ENCODE measurements at regions not wholly inside any gene's neighbourhood (a gene's known extent, or its start where the extent isn't known, plus 50 kb on each side); places are given as distances from the start of the nearest gene placed in this dataset.

GRCh38 chr4:60531776-60532379, 668.2 kb upstream of the ADGRL3 start:
- Histone ChIP-seq H3K79me2 (ENCODE audit: control insufficient read depth, insufficient read depth, low read length) (no peaks in the 10 kb centered on the region), H3K36me3 (ENCODE audit: control insufficient read depth in 2 of 2, extremely low read depth in 1 of 2, insufficient read depth in 2 of 2, low read length in 2 of 2) (no peaks in the 10 kb centered on the region), H3K9ac (replicated peaks; ENCODE audit: extremely low read depth, insufficient read depth, low read length) (no peak overlapping the region), H3K4me2 (ENCODE audit: insufficient read depth, low read length) (no peak overlapping the region), H3K27me3 (ENCODE audit: control insufficient read depth in 2 of 2, insufficient read depth in 2 of 2, low read length in 2 of 2) (no peaks in the 10 kb centered on the region), H2AFZ (ENCODE audit: low read depth, low read length) (no peak overlapping the region), H3K27ac (ENCODE audit: insufficient read depth, low read depth, low read length) (no peak overlapping the region), H3K9me3 (replicated peaks; ENCODE audit: control insufficient read depth, insufficient read depth, low read length) (peaks cover 2% of the 10 kb centered on the region), H3K4me3 (replicated peaks in 1 of 3; ENCODE audit: insufficient read depth in 1 of 3, low read depth in 1 of 3, low read length in 3 of 3) (no peak overlapping the region), H4K20me1 (replicated peaks; ENCODE audit: control insufficient read depth, extremely low read depth, insufficient read depth, low read length) (no peaks in the 10 kb centered on the region), H3K4me1 (ENCODE audit: control insufficient read depth, extremely low read depth, insufficient read depth, low read length) (no peaks in the 10 kb centered on the region), H3K9me1 (replicated peaks; ENCODE audit: control insufficient read depth, extremely low read depth, insufficient read depth, low read length) (no peaks in the 10 kb centered on the region)
- no TSS peak for BruUV-seq (replicated peaks)
- FAIRE-seq (no peak), DNase-seq (ENCODE audit: low read depth, low spot score) (no peak)
- ChIA-PET POLR2A (no interaction called here), CTCF (no interaction called here)
- dilution Hi-C loops (cut with MboI; ENCODE audit: extremely low pct_ligation_motif_present, low sequenced_read_pairs) (no loop called here), intact Hi-C loops (cut with micrococcal nuclease) (no loop called here)
- TF ChIP-seq POLR2AphosphoS5 (IDR thresholded peaks at IDR 0.05; ENCODE audit: insufficient read depth, low read depth, low read length): no peak
- TF ChIP-seq POLR2A (IDR thresholded peaks at IDR 0.05; ENCODE audit: low read depth, low read length): no peak
- TF ChIP-seq FOS (IDR thresholded peaks at IDR 0.05; ENCODE audit: borderline replicate concordance, insufficient read depth, low read length): no peak
- TF ChIP-seq EZH2 (IDR thresholded peaks at IDR 0.05; ENCODE audit: borderline replicate concordance, low read depth, low read length, severe bottlenecking): no peak
- TF ChIP-seq MYC (IDR thresholded peaks at IDR 0.05; ENCODE audit: low read depth, low read length): no peak
- no peak for TF ChIP-seq MAX (IDR thresholded peaks at IDR 0.05; ENCODE audit: insufficient read depth, insufficient read length)
- TF ChIP-seq GATA2 (IDR thresholded peaks at IDR 0.05; ENCODE audit: insufficient read depth, insufficient read length, low read depth, low read length): no peak
- TF ChIP-seq CTCF (IDR thresholded peaks at IDR 0.05; ENCODE audit: extremely low read depth in 1 of 2, insufficient read depth in 1 of 2, low read depth in 1 of 2, low read length in 2 of 2): no peak
- no peak for TF ChIP-seq JUN (IDR thresholded peaks at IDR 0.05; ENCODE audit: borderline replicate concordance, insufficient read depth, insufficient read length, low read depth)
